Tibial nerve (tissue), 3 donors: ENCODE measurements at regions not wholly inside any gene's neighbourhood (a gene's known extent, or its start where the extent isn't known, plus 50 kb on each side); places are given as distances from the start of the nearest gene placed in this dataset.

Source experiments
- POLR2A ChIP-seq, 2 donors: fragments of 450-650 bp; IDR thresholded peaks; one replicate each; pipeline ENCODE4 v1.6.1; 2017; ENCODE audit warnings: antibody characterized with exemption in 2 of 2, mild to moderate bottlenecking in 2 of 2, moderate library complexity in 2 of 2
- TF ChIP-seq, protein P1 (sequence below), 5 experiments: fragments of 200-600 bp in 3 of 5; fragments of 450-650 bp in 2 of 5; sonication (generic) in 3 of 5; IDR thresholded peaks; one replicate each; pipeline ENCODE4 v1.5.1; 2016 to 2019; ENCODE audit warnings: antibody characterized with exemption in 5 of 5, mild to moderate bottlenecking in 3 of 5, moderate library complexity in 2 of 5

GRCh38 chr3:116824208-116824607, 114.6 kb downstream of the TUSC7 start:
- TF ChIP-seq, protein P1, sequence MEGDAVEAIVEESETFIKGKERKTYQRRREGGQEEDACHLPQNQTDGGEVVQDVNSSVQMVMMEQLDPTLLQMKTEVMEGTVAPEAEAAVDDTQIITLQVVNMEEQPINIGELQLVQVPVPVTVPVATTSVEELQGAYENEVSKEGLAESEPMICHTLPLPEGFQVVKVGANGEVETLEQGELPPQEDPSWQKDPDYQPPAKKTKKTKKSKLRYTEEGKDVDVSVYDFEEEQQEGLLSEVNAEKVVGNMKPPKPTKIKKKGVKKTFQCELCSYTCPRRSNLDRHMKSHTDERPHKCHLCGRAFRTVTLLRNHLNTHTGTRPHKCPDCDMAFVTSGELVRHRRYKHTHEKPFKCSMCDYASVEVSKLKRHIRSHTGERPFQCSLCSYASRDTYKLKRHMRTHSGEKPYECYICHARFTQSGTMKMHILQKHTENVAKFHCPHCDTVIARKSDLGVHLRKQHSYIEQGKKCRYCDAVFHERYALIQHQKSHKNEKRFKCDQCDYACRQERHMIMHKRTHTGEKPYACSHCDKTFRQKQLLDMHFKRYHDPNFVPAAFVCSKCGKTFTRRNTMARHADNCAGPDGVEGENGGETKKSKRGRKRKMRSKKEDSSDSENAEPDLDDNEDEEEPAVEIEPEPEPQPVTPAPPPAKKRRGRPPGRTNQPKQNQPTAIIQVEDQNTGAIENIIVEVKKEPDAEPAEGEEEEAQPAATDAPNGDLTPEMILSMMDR (IDR thresholded peaks at IDR 0.05), result no peak
- TF ChIP-seq POLR2A (IDR thresholded peaks at IDR 0.05), result no peak
